Inflammatory macrophage (primary cell): ENCODE measurements at regions not wholly inside any gene's neighbourhood (a gene's known extent, or its start where the extent isn't known, plus 50 kb on each side); places are given as distances from the start of the nearest gene placed in this dataset.

Source experiments
- DNase-seq, 2 donors: peaks; one replicate each; pipeline ENCODE4 v3.0.0-alpha.2; 2020 to 2022

GRCh38 chr2:67208887-67209500 is 188.1 kb upstream of the ETAA1 start:
- DNase-seq = no peak

- DNase-seq = no peak
Measured at GRCh38 chr2:67210430-67210829, 186.7 kb upstream of the ETAA1 start.

GRCh38 chr2:67212203-67212602 is 184.9 kb upstream of the ETAA1 start:
- no peak for DNase-seq

GRCh38 chr2:67213270-67213670 is 183.9 kb upstream of the ETAA1 start:
- no peak for DNase-seq

GRCh38 chr2:67213677-67214402 is 183.3 kb upstream of the ETAA1 start:
- no peak for DNase-seq

GRCh38 chr2:67214585-67215185 is 182.4 kb upstream of the ETAA1 start:
- DNase-seq = no peak

- peak in 1 of 2 donors; percentile 5 for DNase-seq
Measured at GRCh38 chr2:67215214-67216055, 181.7 kb upstream of the ETAA1 start.

- no peak for DNase-seq
Measured at GRCh38 chr2:67216103-67216502, 181.0 kb upstream of the ETAA1 start.

- DNase-seq = no peak
Measured at GRCh38 chr2:67216881-67217280, 180.3 kb upstream of the ETAA1 start.

- DNase-seq = no peak
Measured at GRCh38 chr2:67217398-67217797, 179.7 kb upstream of the ETAA1 start.

GRCh38 chr2:67218056-67218455 is 179.1 kb upstream of the ETAA1 start:
- no peak for DNase-seq

- no peak for DNase-seq
Measured at GRCh38 chr2:67219651-67220050, 177.5 kb upstream of the ETAA1 start.

- no peak for DNase-seq
Measured at GRCh38 chr2:67221266-67221665, 175.9 kb upstream of the ETAA1 start.

GRCh38 chr2:67225287-67225973 is 171.7 kb upstream of the ETAA1 start:
- DNase-seq = no peak

- DNase-seq = no peak
Measured at GRCh38 chr2:67229706-67230105, 167.4 kb upstream of the ETAA1 start.

- DNase-seq = no peak
Measured at GRCh38 chr2:67232936-67233335, 164.2 kb upstream of the ETAA1 start.

GRCh38 chr2:67234440-67234839 is 162.7 kb upstream of the ETAA1 start:
- DNase-seq = no peak

- no peak for DNase-seq
Measured at GRCh38 chr2:67237288-67237687, 159.8 kb upstream of the ETAA1 start.

- DNase-seq = no peak
Measured at GRCh38 chr2:67240507-67240906, 156.6 kb upstream of the ETAA1 start.

GRCh38 chr2:67241453-67241852 is 155.7 kb upstream of the ETAA1 start:
- no peak for DNase-seq

GRCh38 chr2:67242456-67242855 is 154.7 kb upstream of the ETAA1 start:
- DNase-seq = no peak

GRCh38 chr2:67243919-67244318 is 153.2 kb upstream of the ETAA1 start:
- DNase-seq = no peak

- DNase-seq = no peak
Measured at GRCh38 chr2:67246791-67247190, 150.3 kb upstream of the ETAA1 start.
